HCT116 (cell line): ENCODE measurements at regions not wholly inside any gene's neighbourhood (a gene's known extent, or its start where the extent isn't known, plus 50 kb on each side); places are given as distances from the start of the nearest gene placed in this dataset.

Source experiments
- ATAC-seq: fragments of 200-7000 bp; cut with Tn5 transposase; 2 replicates; pipeline ENCODE4 v1.9.1; 2020; ENCODE audit warnings: mild to moderate bottlenecking, moderate library complexity
- BruUV-seq: library from RNA; stranded (reverse); fragments of 400-500 nt; replicated peaks from 2 replicates; lab custom pipeline; 2021; lab: Mats Ljungman, UMichigan
- CTCF ChIA-PET: fragments of 300-600 bp; sonication (Branson Sonifier 250); formaldehyde crosslinking; loops from one replicate; lab custom pipeline; 2021; ENCODE audit warnings: antibody characterized with exemption; lab: Charles Lee
- POLR2A ChIA-PET: fragments of 300-600, 350-600 bp; sonication (Branson Sonifier 250); formaldehyde crosslinking; loops from one replicate; lab custom pipeline; 2021; ENCODE audit warnings: antibody characterized with exemption; lab: Charles Lee
- RAD21 ChIA-PET, 2 experiments: fragments of 300-600 bp; sonication (Branson Sonifier 250); formaldehyde crosslinking; loops; one replicate each; lab custom pipeline; 2023; ENCODE audit warnings: low total read pairs in 2 of 2; ENCODE audit not compliant: uncharacterized antibody in 2 of 2, unreplicated experiment in 2 of 2, low non-redundant PET in 1 of 2; lab: Charles Lee
- DNase-seq: peaks from one replicate; pipeline ENCODE4 v3.0.0-alpha.2; 2010; ENCODE audit warnings: low read depth, low spot score
- H2AFZ ChIP-seq: fragments of 200-600 bp; shearing (Covaris generic), sonication (generic); 2 replicates; pipeline ENCODE4 v1.6.1; 2017; ENCODE audit warnings: low read depth, mixed run types, mixed read lengths, antibody characterized with exemption, low read length; ENCODE audit not compliant: poor library complexity, severe bottlenecking
- H3K27ac ChIP-seq: 2 replicates; pipeline ENCODE4 v1.5.1; 2012; ENCODE audit warnings: low read depth, low read length
- H3K27me3 ChIP-seq: fragments of 200-600 bp; sonication (generic); 2 replicates; pipeline ENCODE4 v1.6.1; 2016; ENCODE audit warnings: mixed run types, low read length, mixed read lengths; ENCODE audit not compliant: insufficient read depth
- H3K36me3 ChIP-seq, 2 experiments: fragments of 200-500 bp in 1 of 2; fragments of 200-600 bp in 1 of 2; sonication (Bioruptor generic) in 1 of 2; sonication (generic) in 1 of 2; 2 replicates each; pipeline versions ENCODE4 v1.5.1 to v1.6.1; 2014 to 2016; ENCODE audit warnings: low read length in 2 of 2, inconsistent platforms in 1 of 2, mixed read lengths in 1 of 2, mixed run types in 1 of 2; ENCODE audit not compliant: insufficient read depth in 2 of 2, control insufficient read depth in 1 of 2
- H3K4me1 ChIP-seq, 2 experiments: fragments of 200-600 bp in 1 of 2; sonication (generic) in 1 of 2; 2 replicates each; pipeline versions ENCODE4 v1.5.1 to v1.6.1; 2012 to 2017; ENCODE audit warnings: low read length in 2 of 2, inconsistent platforms in 1 of 2, mild to moderate bottlenecking in 1 of 2, mixed read lengths in 1 of 2, mixed run types in 1 of 2, moderate library complexity in 1 of 2; ENCODE audit not compliant: insufficient read depth in 2 of 2, control insufficient read depth in 1 of 2
- H3K4me2 ChIP-seq: fragments of 200-600 bp; sonication (generic); 2 replicates; pipeline ENCODE4 v1.6.1; 2017; ENCODE audit warnings: mixed run types, low read length, mixed read lengths
- H3K4me3 ChIP-seq, 2 experiments: fragments of 200-600 bp in 1 of 2; sonication (generic) in 1 of 2; replicated peaks in 1 of 2; 2 replicates each; pipeline ENCODE4 v1.5.1; 2011 to 2016; ENCODE audit warnings: low read length in 2 of 2, control low read depth in 1 of 2, low read depth in 1 of 2, mild to moderate bottlenecking in 1 of 2, mixed read lengths in 1 of 2, mixed run types in 1 of 2
- H3K79me2 ChIP-seq: fragments of 200-600 bp; sonication (generic); 2 replicates; pipeline ENCODE4 v1.6.1; 2017; ENCODE audit warnings: mild to moderate bottlenecking, mixed run types, low read length, moderate library complexity, mixed read lengths; ENCODE audit not compliant: insufficient read depth
- H3K9ac ChIP-seq: fragments of 200-600 bp; sonication (generic); 2 replicates; pipeline ENCODE4 v1.6.1; 2016; ENCODE audit warnings: low read length, mixed read lengths
- H3K9me2 ChIP-seq: fragments of 200-600 bp; sonication (generic), shearing (Covaris generic); 2 replicates; pipeline ENCODE4 v1.6.1; 2017; ENCODE audit warnings: mixed run types, mild to moderate bottlenecking, moderate library complexity; ENCODE audit not compliant: insufficient read depth
- H3K9me3 ChIP-seq, 2 experiments: fragments of 200-500 bp in 1 of 2; fragments of 200-600 bp in 1 of 2; sonication (Bioruptor generic) in 1 of 2; sonication (generic) in 1 of 2; 2 replicates each; pipeline ENCODE4 v1.6.1; 2014 to 2017; ENCODE audit warnings: low read length in 2 of 2, mixed read lengths in 2 of 2, inconsistent platforms in 1 of 2, low read depth in 1 of 2, mild to moderate bottlenecking in 1 of 2, mixed run types in 1 of 2, moderate library complexity in 1 of 2; ENCODE audit not compliant: control insufficient read depth in 1 of 2, insufficient read depth in 1 of 2
- H4K20me1 ChIP-seq: fragments of 200-600 bp; sonication (generic), shearing (Covaris generic); 2 replicates; pipeline ENCODE4 v1.6.1; 2017; ENCODE audit warnings: mixed run types, mild to moderate bottlenecking, moderate library complexity; ENCODE audit not compliant: insufficient read depth
- CBX3 ChIP-seq: IDR thresholded peaks from 2 replicates; pipeline ENCODE4 v1.6.1; 2012; ENCODE audit warnings: low read depth
- CEBPB ChIP-seq: IDR thresholded peaks from 2 replicates; pipeline ENCODE4 v1.6.1; 2012; ENCODE audit warnings: low read depth
- EGR1 ChIP-seq: IDR thresholded peaks from 2 replicates; pipeline ENCODE4 v1.6.1; 2012; ENCODE audit warnings: low read depth
- ELF1 ChIP-seq: IDR thresholded peaks from 2 replicates; pipeline ENCODE4 v1.6.1; 2012; ENCODE audit warnings: low read depth, borderline replicate concordance
- EZH2phosphoT487 ChIP-seq: fragments of 200-600 bp; IDR thresholded peaks from 2 replicates; pipeline ENCODE4 v1.6.1; 2018; ENCODE audit warnings: antibody characterized with exemption, borderline replicate concordance
- FOSL1 ChIP-seq: IDR thresholded peaks from 2 replicates; pipeline ENCODE4 v1.6.1; 2012; ENCODE audit warnings: low read depth
- JUND ChIP-seq: IDR thresholded peaks from 2 replicates; pipeline ENCODE4 v1.6.1; 2012
- POLR2A ChIP-seq: IDR thresholded peaks from 2 replicates; pipeline ENCODE4 v1.7.0; 2011; ENCODE audit warnings: borderline replicate concordance; ENCODE audit not compliant: insufficient read depth, insufficient read length; ENCODE audit errors: extremely low read depth
- RAD21 ChIP-seq: IDR thresholded peaks from 2 replicates; pipeline ENCODE4 v1.6.1; 2012; ENCODE audit warnings: low read depth, mild to moderate bottlenecking
- REST ChIP-seq: IDR thresholded peaks from 2 replicates; pipeline ENCODE4 v1.6.1; 2012; ENCODE audit warnings: low read depth
- SIN3A ChIP-seq: IDR thresholded peaks from 2 replicates; pipeline ENCODE4 v1.6.1; 2012; ENCODE audit warnings: low read depth
- SP1 ChIP-seq: IDR thresholded peaks from 2 replicates; pipeline ENCODE4 v1.6.1; 2012; ENCODE audit warnings: low read depth
- SRF ChIP-seq: IDR thresholded peaks from 2 replicates; pipeline ENCODE4 v1.6.1; 2012; ENCODE audit warnings: low read depth
- YY1 ChIP-seq: IDR thresholded peaks from 2 replicates; pipeline ENCODE4 v1.6.1; 2011; ENCODE audit warnings: low read length, low read depth, moderate library complexity, mild to moderate bottlenecking; ENCODE audit not compliant: insufficient replicate concordance; ENCODE audit errors: extremely low read depth
- ZFX ChIP-seq: fragments of 450-650 bp; IDR thresholded peaks from 2 replicates; pipeline ENCODE4 v1.6.1; 2017
- ZNF274 ChIP-seq: fragments of 200-500 bp; sonication (Bioruptor generic); IDR thresholded peaks from 2 replicates; pipeline ENCODE4 v1.6.1; 2014; ENCODE audit warnings: mild to moderate bottlenecking, low read depth, low read length, inconsistent platforms
- intact Hi-C: fragments of 100-400 bp; cut with micrococcal nuclease; formaldehyde crosslinking; loops from 2 replicates; pipeline ENCODE4 v1.10.0; 2022
- TF ChIP-seq, protein P1 (sequence below): IDR thresholded peaks from 2 replicates; pipeline ENCODE4 v1.6.1; 2012

GRCh38 chr7:106979551-106980357, 64.8 kb upstream of the PRKAR2B start:
- no peak overlapping the region for H3K4me2 ChIP-seq
- no peaks in the 10 kb centered on the region for H3K27me3 ChIP-seq
- ATAC-seq (no peak), DNase-seq (no peak)
- H3K27ac ChIP-seq, result no peak overlapping the region
- H3K4me1 ChIP-seq, result no peaks in the 10 kb centered on the region
- H3K4me3 ChIP-seq, result no peak overlapping the region
- intact Hi-C loops, result no loop called here
- TF ChIP-seq ZFX (no peak), ZNF274 (no peak)
- no peaks in the 10 kb centered on the region for H4K20me1 ChIP-seq
- no peaks in the 10 kb centered on the region for H3K9me3 ChIP-seq
- H3K79me2 ChIP-seq, result no peaks in the 10 kb centered on the region
- RAD21 ChIA-PET, result no interaction called here
- POLR2A ChIA-PET, result no interaction called here
- H2AFZ ChIP-seq, result no peak overlapping the region
- BruUV-seq, result no TSS peak
- H3K9ac ChIP-seq, result no peak overlapping the region
- no peaks in the 10 kb centered on the region for H3K36me3 ChIP-seq
- no peaks in the 10 kb centered on the region for H3K9me2 ChIP-seq
- CTCF ChIA-PET, result no interaction called here

- Histone ChIP-seq H3K9ac (no peak overlapping the region), H2AFZ (no peak overlapping the region), H3K27ac (no peak overlapping the region), H3K4me3 (no peak overlapping the region), H3K4me2 (no peak overlapping the region), H3K4me1 (no peaks in the 10 kb centered on the region), H3K9me3 (no peaks in the 10 kb centered on the region), H3K36me3 (no peaks in the 10 kb centered on the region), H3K27me3 (no peaks in the 10 kb centered on the region), H4K20me1 (no peaks in the 10 kb centered on the region), H3K9me2 (no peaks in the 10 kb centered on the region), H3K79me2 (no peaks in the 10 kb centered on the region)
- BruUV-seq, result no TSS peak
- ChIA-PET RAD21 (no interaction called here), CTCF (no interaction called here), POLR2A (no interaction called here)
- DNase-seq, result no peak
- no peak for ATAC-seq
- intact Hi-C loops, result no loop called here
- TF ChIP-seq SRF (no peak), REST (no peak), POLR2A (no peak), SIN3A (no peak), SP1 (no peak), EGR1 (no peak), ZNF274 (no peak), YY1 (no peak), RAD21 (no peak), FOSL1 (no peak), CBX3 (no peak), ELF1 (no peak), JUND (no peak), EZH2phosphoT487 (no peak), CEBPB (no peak)
- TF ChIP-seq, protein P1, sequence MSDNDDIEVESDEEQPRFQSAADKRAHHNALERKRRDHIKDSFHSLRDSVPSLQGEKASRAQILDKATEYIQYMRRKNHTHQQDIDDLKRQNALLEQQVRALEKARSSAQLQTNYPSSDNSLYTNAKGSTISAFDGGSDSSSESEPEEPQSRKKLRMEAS, result no peak
Observed at GRCh38 chr7:106980358-106980685, 64.2 kb upstream of the PRKAR2B start.
